Hepatocyte (in vitro differentiated cells): ENCODE measurements at regions not wholly inside any gene's neighbourhood (a gene's known extent, or its start where the extent isn't known, plus 50 kb on each side); places are given as distances from the start of the nearest gene placed in this dataset.
A peak's percentile ranks its signal among the peaks of the same experiment; 100 is the strongest.

Source experiments
- DNase-seq: peaks from one replicate; pipeline ENCODE4 v3.0.0-alpha.2; 2016; ENCODE audit warnings: low spot score
- H2AFZ ChIP-seq: fragments of 200-600 bp; sonication (generic); 2 replicates; pipeline ENCODE4 v1.6.0; 2016; ENCODE audit warnings: antibody characterized with exemption, mild to moderate bottlenecking
- H3K27ac ChIP-seq: fragments of 200-600 bp; sonication (generic); 2 replicates; pipeline ENCODE4 v1.5.1; 2016; ENCODE audit warnings: mild to moderate bottlenecking
- H3K27me3 ChIP-seq: fragments of 200-600 bp; sonication (generic); 2 replicates; pipeline ENCODE4 v1.6.1; 2016
- H3K36me3 ChIP-seq: fragments of 200-600 bp; sonication (generic); replicated peaks from 2 replicates; pipeline ENCODE4 v1.5.1; 2016; ENCODE audit warnings: low read depth; ENCODE audit not compliant: insufficient read depth
- H3K4me1 ChIP-seq: fragments of 200-600 bp; sonication (generic); 2 replicates; pipeline ENCODE4 v1.5.1; 2016; ENCODE audit warnings: mild to moderate bottlenecking, moderate library complexity; ENCODE audit not compliant: insufficient read depth
- H3K4me2 ChIP-seq: fragments of 200-600 bp; sonication (generic); 2 replicates; pipeline ENCODE4 v1.6.0; 2016
- H3K4me3 ChIP-seq: fragments of 200-600 bp; sonication (generic); 2 replicates; pipeline ENCODE4 v1.5.1; 2016; ENCODE audit warnings: mild to moderate bottlenecking
- H3K79me2 ChIP-seq: fragments of 200-600 bp; sonication (generic); 2 replicates; pipeline ENCODE4 v1.6.0; 2017; ENCODE audit warnings: mild to moderate bottlenecking
- H3K9me2 ChIP-seq: fragments of 200-600 bp; sonication (generic); replicated peaks from 2 replicates; pipeline ENCODE4 v1.6.0; 2017; ENCODE audit warnings: mild to moderate bottlenecking; ENCODE audit not compliant: insufficient read depth
- H3K9me3 ChIP-seq: fragments of 200-600 bp; sonication (generic); 2 replicates; pipeline ENCODE4 v1.5.1; 2016; ENCODE audit warnings: low read depth, mild to moderate bottlenecking
- H4K20me1 ChIP-seq: fragments of 200-600 bp; sonication (generic); 2 replicates; pipeline ENCODE4 v1.6.0; 2016; ENCODE audit warnings: mild to moderate bottlenecking; ENCODE audit not compliant: insufficient read depth, poor library complexity, severe bottlenecking
- EZH2 ChIP-seq: fragments of 200-600 bp; sonication (generic); IDR thresholded peaks from 2 replicates; pipeline ENCODE4 v1.6.1; 2016; ENCODE audit warnings: antibody characterized with exemption, mild to moderate bottlenecking, borderline replicate concordance
- EZH2phosphoT487 ChIP-seq: fragments of 200-600 bp; sonication (generic); IDR thresholded peaks from one replicate; pipeline ENCODE4 v1.6.1; 2018; ENCODE audit warnings: antibody characterized with exemption, mild to moderate bottlenecking, low read depth, moderate library complexity; ENCODE audit not compliant: unreplicated experiment, severe bottlenecking
- WGBS: methylation state at CpG from one replicate; pipeline ENCODE4 v1.1.6; 2016; ENCODE audit warnings: low lambda C conversion rate; ENCODE audit errors: missing lambda C conversion rate; 5-methylcytosine and 5-hydroxymethylcytosine counted together
- TF ChIP-seq, protein P1 (sequence below): fragments of 200-600 bp; sonication (generic); IDR thresholded peaks from 2 replicates; pipeline ENCODE4 v1.5.1; 2016; ENCODE audit warnings: antibody characterized with exemption, mild to moderate bottlenecking; ENCODE audit not compliant: poor library complexity

DNA sequence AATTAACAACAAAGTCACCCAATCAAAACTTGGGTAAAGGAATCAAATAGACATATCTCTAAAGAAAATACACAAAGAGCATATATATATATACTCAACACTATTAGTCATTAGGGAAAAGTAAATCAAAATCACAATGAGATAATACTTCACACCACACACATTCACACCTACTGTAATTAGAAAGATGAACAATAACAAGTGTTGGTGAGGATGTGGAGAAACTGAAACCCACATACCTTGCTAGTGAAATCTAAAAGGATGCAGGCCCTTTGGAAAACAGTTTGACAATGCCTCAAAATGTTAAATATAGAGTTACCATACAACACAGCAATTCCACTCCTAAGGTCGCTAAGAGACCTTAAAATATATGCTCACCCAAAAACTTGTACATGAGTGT is 177.1 kb downstream of the ANKRD60 start:
- Histone ChIP-seq H3K4me2 (no peak overlapping the region), H3K27ac (no peak overlapping the region), H2AFZ (no peak overlapping the region), H3K4me3 (no peak overlapping the region), H3K9me3 (no peaks in the 10 kb centered on the region), H3K36me3 (no peaks in the 10 kb centered on the region), H3K27me3 (no peaks in the 10 kb centered on the region), H3K4me1 (peaks cover 14% of the 10 kb centered on the region), H3K9me2 (no peaks in the 10 kb centered on the region), H3K79me2 (no peaks in the 10 kb centered on the region), H4K20me1 (no peaks in the 10 kb centered on the region)
- no peak for DNase-seq
- WGBS: 88% methylated on average over 1 of the region's 1 CpG
- no peak for TF ChIP-seq EZH2phosphoT487
- TF ChIP-seq, protein P1, sequence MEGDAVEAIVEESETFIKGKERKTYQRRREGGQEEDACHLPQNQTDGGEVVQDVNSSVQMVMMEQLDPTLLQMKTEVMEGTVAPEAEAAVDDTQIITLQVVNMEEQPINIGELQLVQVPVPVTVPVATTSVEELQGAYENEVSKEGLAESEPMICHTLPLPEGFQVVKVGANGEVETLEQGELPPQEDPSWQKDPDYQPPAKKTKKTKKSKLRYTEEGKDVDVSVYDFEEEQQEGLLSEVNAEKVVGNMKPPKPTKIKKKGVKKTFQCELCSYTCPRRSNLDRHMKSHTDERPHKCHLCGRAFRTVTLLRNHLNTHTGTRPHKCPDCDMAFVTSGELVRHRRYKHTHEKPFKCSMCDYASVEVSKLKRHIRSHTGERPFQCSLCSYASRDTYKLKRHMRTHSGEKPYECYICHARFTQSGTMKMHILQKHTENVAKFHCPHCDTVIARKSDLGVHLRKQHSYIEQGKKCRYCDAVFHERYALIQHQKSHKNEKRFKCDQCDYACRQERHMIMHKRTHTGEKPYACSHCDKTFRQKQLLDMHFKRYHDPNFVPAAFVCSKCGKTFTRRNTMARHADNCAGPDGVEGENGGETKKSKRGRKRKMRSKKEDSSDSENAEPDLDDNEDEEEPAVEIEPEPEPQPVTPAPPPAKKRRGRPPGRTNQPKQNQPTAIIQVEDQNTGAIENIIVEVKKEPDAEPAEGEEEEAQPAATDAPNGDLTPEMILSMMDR: no peak

DNA sequence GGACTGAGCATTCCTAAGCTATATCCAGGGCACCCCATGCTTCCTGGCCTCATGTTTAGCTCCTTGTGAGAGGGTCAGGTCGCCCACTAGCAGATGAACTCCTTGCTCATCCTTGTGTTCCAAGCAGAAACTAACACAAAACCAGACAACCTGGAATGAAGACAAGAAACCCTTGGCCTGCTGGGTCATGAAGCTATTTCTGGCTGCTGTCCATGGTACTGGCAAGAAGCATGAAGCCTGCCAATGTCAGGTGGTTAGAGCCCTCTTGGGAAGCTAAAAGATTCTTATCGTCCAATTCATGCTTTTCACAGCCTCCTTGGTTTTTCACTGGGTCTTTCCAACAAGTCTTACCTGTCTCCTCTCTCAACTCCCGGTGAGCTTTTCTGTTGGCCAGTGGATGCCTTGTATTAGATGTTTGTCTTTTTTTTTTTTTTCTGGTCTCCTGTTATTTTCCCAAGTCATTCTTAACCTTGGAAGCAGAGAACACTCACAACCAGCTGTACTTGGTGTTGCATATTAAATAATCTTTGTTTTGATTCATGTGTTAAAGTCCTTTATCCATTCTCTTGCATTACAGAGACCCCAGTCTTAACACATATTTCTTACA is 180.3 kb downstream of the ANKRD60 start:
- Histone ChIP-seq H3K27ac (no peak overlapping the region), H3K9me3 (no peaks in the 10 kb centered on the region), H3K27me3 (no peaks in the 10 kb centered on the region), H3K4me3 (no peak overlapping the region), H3K4me1 (no peaks in the 10 kb centered on the region), H3K9me2 (no peaks in the 10 kb centered on the region), H3K79me2 (no peaks in the 10 kb centered on the region), H4K20me1 (no peaks in the 10 kb centered on the region), H3K36me3 (no peaks in the 10 kb centered on the region), H2AFZ (no peak overlapping the region), H3K4me2 (no peak overlapping the region)
- TF ChIP-seq, protein P1: no peak
- TF ChIP-seq EZH2phosphoT487: no peak
- no peak for TF ChIP-seq EZH2
- peak; percentile 75 for DNase-seq
- 31% methylated on average over 3 of the region's 3 CpGs for WGBS

- Histone ChIP-seq H4K20me1 (no peaks in the 10 kb centered on the region), H2AFZ (no peak overlapping the region), H3K4me1 (no peaks in the 10 kb centered on the region), H3K36me3 (no peaks in the 10 kb centered on the region), H3K9me3 (no peaks in the 10 kb centered on the region), H3K9me2 (no peaks in the 10 kb centered on the region), H3K27ac (no peak overlapping the region), H3K4me2 (no peak overlapping the region), H3K27me3 (peaks cover 4% of the 10 kb centered on the region), H3K4me3 (no peak overlapping the region), H3K79me2 (no peaks in the 10 kb centered on the region)
- 85% methylated on average over 5 of the region's 5 CpGs for WGBS
- TF ChIP-seq EZH2phosphoT487 (no peak), EZH2 (no peak)
- TF ChIP-seq, protein P1: no peak
- DNase-seq: no peak
These were observed 182.1 kb downstream of the ANKRD60 start for GRCh38 chr20:58046311-58046710.

GRCh38 chr20:58045579-58045978 is 182.9 kb downstream of the ANKRD60 start:
- Histone ChIP-seq H2AFZ (no peak overlapping the region), H3K36me3 (no peaks in the 10 kb centered on the region), H3K27ac (no peak overlapping the region), H3K4me2 (no peak overlapping the region), H3K4me1 (no peaks in the 10 kb centered on the region), H4K20me1 (no peaks in the 10 kb centered on the region), H3K27me3 (peaks cover 4% of the 10 kb centered on the region), H3K79me2 (no peaks in the 10 kb centered on the region), H3K9me3 (no peaks in the 10 kb centered on the region), H3K9me2 (no peaks in the 10 kb centered on the region), H3K4me3 (no peak overlapping the region)
- DNase-seq: no peak
- 84% methylated on average over 7 of the region's 7 CpGs for WGBS
- no peak for TF ChIP-seq EZH2
- no peak for TF ChIP-seq EZH2phosphoT487
- TF ChIP-seq, protein P1: no peak
